H1 (cell line): ENCODE measurements at regions not wholly inside any gene's neighbourhood (a gene's known extent, or its start where the extent isn't known, plus 50 kb on each side); places are given as distances from the start of the nearest gene placed in this dataset.

Experiments
- CTCF ChIA-PET: fragments of 300-600 bp; sonication (Branson Sonifier 250); formaldehyde crosslinking; loops from one replicate; lab custom pipeline; 2021; ENCODE audit not compliant: partially characterized antibody; lab: Charles Lee
- POLR2A ChIA-PET: fragments of 300-600 bp; sonication (Branson Sonifier 250); formaldehyde crosslinking; loops from one replicate; lab custom pipeline; 2021; ENCODE audit warnings: inconsistent platforms; ENCODE audit not compliant: partially characterized antibody; lab: Charles Lee
- DNase-seq, 2 experiments: peaks; one replicate each; pipeline versions ENCODE4 v3.0.0 to v3.0.0-alpha.2; 2010 to 2022; ENCODE audit warnings: low spot score in 2 of 2, low read depth in 1 of 2, mixed read lengths in 1 of 2
- FAIRE-seq: peaks from 2 replicates; lab custom pipeline; 2011; peaks lifted over from hg19 to GRCh38; lab: Jason Lieb, UNC
- H2AFZ ChIP-seq: 2 replicates; pipeline ENCODE4 v1.8.1; 2012; ENCODE audit warnings: low read length, inconsistent platforms
- H2AK5ac ChIP-seq: 2 replicates; pipeline ENCODE4 v1.6.1; 2013; ENCODE audit warnings: low read depth, low read length
- H2BK120ac ChIP-seq: replicated peaks from 2 replicates; pipeline ENCODE3; 2013; ENCODE audit warnings: low read depth, low read length, inconsistent platforms
- H2BK12ac ChIP-seq: 2 replicates; pipeline ENCODE4 v1.6.1; 2013; ENCODE audit warnings: low read depth, low read length
- H2BK15ac ChIP-seq: 2 replicates; pipeline ENCODE4 v1.6.1; 2013; ENCODE audit warnings: low read length
- H2BK20ac ChIP-seq: 2 replicates; pipeline ENCODE4 v1.6.1; 2013; ENCODE audit warnings: low read length
- H2BK5ac ChIP-seq: 2 replicates; pipeline ENCODE4 v1.6.1; 2013; ENCODE audit warnings: low read depth, low read length
- H3K14ac ChIP-seq: 2 replicates; pipeline ENCODE4 v1.6.1; 2013; ENCODE audit warnings: inconsistent platforms; ENCODE audit not compliant: insufficient read length
- H3K18ac ChIP-seq: 2 replicates; pipeline ENCODE4 v1.6.1; 2013; ENCODE audit warnings: low read length; ENCODE audit errors: extremely low read depth
- H3K23ac ChIP-seq: 2 replicates; pipeline ENCODE4 v1.6.1; 2013; ENCODE audit warnings: inconsistent platforms; ENCODE audit not compliant: insufficient read length
- H3K23me2 ChIP-seq: 2 replicates; pipeline ENCODE4 v1.6.1; 2013; ENCODE audit warnings: low read depth, low read length
- H3K27ac ChIP-seq: 2 replicates; pipeline ENCODE4 v1.6.1; 2011; ENCODE audit warnings: low read depth, low read length, inconsistent platforms
- H3K27me3 ChIP-seq, 4 experiments: replicated peaks in 1 of 4; 1 replicate in 1 of 4; 2 replicates in 3 of 4; pipeline versions ENCODE4 v1.6.1 to v1.8.1; 2011 to 2013; ENCODE audit warnings: low read length in 3 of 4, mild to moderate bottlenecking in 3 of 4, inconsistent platforms in 2 of 4, mixed read lengths in 2 of 4, moderate library complexity in 1 of 4; ENCODE audit not compliant: control insufficient read depth in 3 of 4, insufficient read depth in 3 of 4; ENCODE audit errors: extremely low read depth in 1 of 4
- H3K36me3 ChIP-seq, 4 experiments: 2 replicates each; pipeline versions ENCODE4 v1.6.1 to v1.8.1; 2011 to 2013; ENCODE audit warnings: mild to moderate bottlenecking in 4 of 4, low read length in 3 of 4, moderate library complexity in 2 of 4, control low read depth in 1 of 4, inconsistent platforms in 1 of 4; ENCODE audit not compliant: insufficient read depth in 4 of 4, control insufficient read depth in 2 of 4
- H3K4ac ChIP-seq: replicated peaks from 2 replicates; pipeline ENCODE3; 2013; ENCODE audit warnings: low read length, low read depth, mixed read lengths, inconsistent platforms; ENCODE audit not compliant: insufficient read length
- H3K4me1 ChIP-seq, 4 experiments: replicated peaks in 1 of 4; 1 replicate in 1 of 4; 2 replicates in 3 of 4; pipeline versions ENCODE4 v1.6.1 to v1.8.1; 2011 to 2013; ENCODE audit warnings: low read length in 3 of 4, inconsistent platforms in 2 of 4, mixed read lengths in 1 of 4; ENCODE audit not compliant: insufficient read depth in 4 of 4, control insufficient read depth in 3 of 4
- H3K4me2 ChIP-seq, 2 experiments: 2 replicates each; pipeline versions ENCODE4 v1.6.1 to v1.8.1; 2011 to 2013; ENCODE audit warnings: low read depth in 2 of 2, low read length in 2 of 2, control low read depth in 1 of 2, inconsistent platforms in 1 of 2, mild to moderate bottlenecking in 1 of 2; ENCODE audit not compliant: insufficient read depth in 1 of 2
- H3K4me3 ChIP-seq, 4 experiments: fragments of 200-600, 300-600 bp in 1 of 4; sonication (generic), shearing (Covaris generic), sonication (Bioruptor Twin) in 1 of 4; 2 replicates each; pipeline versions ENCODE4 v1.5.1 to v1.8.1; 2011 to 2016; ENCODE audit warnings: low read length in 4 of 4, low read depth in 3 of 4, control low read depth in 2 of 4, inconsistent platforms in 2 of 4, mild to moderate bottlenecking in 2 of 4, mixed read lengths in 1 of 4, moderate library complexity in 1 of 4; ENCODE audit not compliant: insufficient read depth in 2 of 4; ENCODE audit errors: extremely low read depth in 1 of 4
- H3K56ac ChIP-seq: replicated peaks from 2 replicates; pipeline ENCODE3; 2013; ENCODE audit warnings: low read depth, mild to moderate bottlenecking, mixed read lengths, low read length, inconsistent platforms; ENCODE audit not compliant: insufficient read length
- H3K79me1 ChIP-seq: 2 replicates; pipeline ENCODE4 v1.6.1; 2013; ENCODE audit warnings: low read depth, low read length, control low read depth
- H3K79me2 ChIP-seq, 2 experiments: 2 replicates each; pipeline versions ENCODE4 v1.6.1 to v1.8.1; 2012 to 2013; ENCODE audit warnings: low read length in 2 of 2, mild to moderate bottlenecking in 2 of 2, inconsistent platforms in 1 of 2; ENCODE audit not compliant: insufficient read depth in 2 of 2, control insufficient read depth in 1 of 2
- H3K9ac ChIP-seq, 4 experiments: replicated peaks in 1 of 4; 1 replicate in 1 of 4; 2 replicates in 3 of 4; pipeline versions ENCODE4 v1.6.1 to v1.8.1; 2011 to 2013; ENCODE audit warnings: low read depth in 3 of 4, low read length in 3 of 4, control low read depth in 2 of 4, mild to moderate bottlenecking in 2 of 4, moderate library complexity in 2 of 4, inconsistent platforms in 1 of 4; ENCODE audit errors: extremely low read depth in 1 of 4
- H3K9me3 ChIP-seq, 2 experiments: 2 replicates each; pipeline versions ENCODE4 v1.6.1 to v1.8.1; 2012 to 2013; ENCODE audit warnings: mild to moderate bottlenecking in 2 of 2, moderate library complexity in 2 of 2, control low read depth in 1 of 2, inconsistent platforms in 1 of 2, low read depth in 1 of 2, low read length in 1 of 2, mixed read lengths in 1 of 2; ENCODE audit not compliant: insufficient read depth in 2 of 2
- H4K20me1 ChIP-seq, 2 experiments: replicated peaks in 1 of 2; 2 replicates each; pipeline versions ENCODE3 to v1.8.1; 2011 to 2013; ENCODE audit warnings: inconsistent platforms in 2 of 2, low read length in 2 of 2, mild to moderate bottlenecking in 1 of 2; ENCODE audit not compliant: insufficient read depth in 2 of 2, control insufficient read depth in 1 of 2
- H4K5ac ChIP-seq: 2 replicates; pipeline ENCODE4 v1.6.1; 2013; ENCODE audit warnings: low read length, low read depth, mixed read lengths, inconsistent platforms; ENCODE audit not compliant: insufficient read length
- H4K8ac ChIP-seq: 2 replicates; pipeline ENCODE4 v1.8.0; 2013; ENCODE audit warnings: mild to moderate bottlenecking, moderate library complexity, low read length, inconsistent platforms; ENCODE audit not compliant: insufficient read depth; ENCODE audit errors: extremely low read depth
- H4K91ac ChIP-seq: replicated peaks from 2 replicates; pipeline ENCODE3; 2013; ENCODE audit warnings: low read length, mixed read lengths, inconsistent platforms; ENCODE audit not compliant: insufficient read length
- BACH1 ChIP-seq: IDR thresholded peaks from 2 replicates; pipeline ENCODE4 v1.6.1; 2012; ENCODE audit warnings: low read length, improper control_type of control experiment
- CBX8 ChIP-seq: fragments of 300-800, 300-1000 bp; sonication (generic); IDR thresholded peaks from 2 replicates; pipeline ENCODE4 v1.7.1; 2016; ENCODE audit warnings: low read depth, low read length, borderline replicate concordance
- CHD1 ChIP-seq: IDR thresholded peaks from 2 replicates; pipeline ENCODE4 v1.6.1; 2012; ENCODE audit warnings: low read depth, low read length, improper control_type of control experiment
- FOSL1 ChIP-seq: IDR thresholded peaks from 2 replicates; pipeline ENCODE4 v1.6.1; 2011; ENCODE audit warnings: mild to moderate bottlenecking, low read depth, low read length, moderate library complexity; ENCODE audit not compliant: insufficient read depth
- JUND ChIP-seq: IDR thresholded peaks from 2 replicates; pipeline ENCODE4 v1.6.1; 2011; ENCODE audit warnings: mild to moderate bottlenecking, improper control_type of control experiment, low read length
- KDM1A ChIP-seq: fragments of 200-600, 300-600 bp; sonication (generic); IDR thresholded peaks from 2 replicates; pipeline ENCODE4 v1.7.1; 2016; ENCODE audit warnings: mild to moderate bottlenecking, low read length, borderline replicate concordance
- MAFK ChIP-seq: IDR thresholded peaks from 2 replicates; pipeline ENCODE4 v1.6.1; 2012; ENCODE audit warnings: low read depth, mild to moderate bottlenecking, improper control_type of control experiment, low read length
- POLR2AphosphoS5 ChIP-seq: IDR thresholded peaks from 2 replicates; pipeline ENCODE4 v1.6.1; 2011; ENCODE audit warnings: low read depth, low read length
- SIX5 ChIP-seq: IDR thresholded peaks from 2 replicates; pipeline ENCODE4 v1.6.1; 2011; ENCODE audit warnings: mild to moderate bottlenecking, low read depth, low read length
- WGBS, 2 experiments: shearing (Covaris generic) in 1 of 2; methylation state at CpG; one replicate each; pipeline versions ENCODE4 v1.1.6 to v1.1.7; 2013 to 2015; ENCODE audit warnings: low lambda C conversion rate in 2 of 2, mixed read lengths in 2 of 2, inconsistent platforms in 1 of 2, low coverage in 1 of 2, missing lambda C conversion rate in 1 of 2; ENCODE audit not compliant: insufficient replicate concordance in 2 of 2, insufficient coverage in 1 of 2, insufficient read length in 1 of 2; ENCODE audit errors: extremely low coverage in 1 of 2, missing lambda C conversion rate in 1 of 2; 5-methylcytosine and 5-hydroxymethylcytosine counted together

GRCh38 chr14:101480747-101481530, 80.4 kb upstream of the DIO3 start:
- TF ChIP-seq FOSL1 (no peak), MAFK (no peak), CHD1 (no peak), KDM1A (no peak), BACH1 (no peak), CBX8 (no peak), SIX5 (no peak), POLR2AphosphoS5 (no peak), JUND (no peak)
- Histone ChIP-seq H4K8ac (no peak overlapping the region), H4K5ac (no peak overlapping the region), H3K4me2 (no peak overlapping the region), H2BK5ac (no peak overlapping the region), H2BK120ac (no peak overlapping the region), H4K91ac (no peak overlapping the region), H3K9me3 (peaks cover 3 to 11% of the 10 kb centered on the region in 2 experiments; a peak in 1 of 4 replicates), H4K20me1 (no peaks in the 10 kb centered on the region), H2BK15ac (no peak overlapping the region), H3K27me3 (no peaks in the 10 kb centered on the region; a peak in 1 of 7 replicates), H3K56ac (no peak overlapping the region), H2AFZ (0 out of 2 replicates have a peak overlapping the region, but pooled peaks have one; percentile 5), H3K27ac (no peak overlapping the region), H3K23me2 (no peaks in the 10 kb centered on the region), H3K4ac (no peak overlapping the region), H3K9ac (no peak overlapping the region), H3K14ac (no peak overlapping the region), H2BK12ac (no peak overlapping the region), H3K36me3 (no peaks in the 10 kb centered on the region), H3K79me1 (no peaks in the 10 kb centered on the region), H2AK5ac (no peak overlapping the region), H3K79me2 (no peaks in the 10 kb centered on the region), H3K18ac (no peak overlapping the region), H2BK20ac (no peak overlapping the region), H3K23ac (no peak overlapping the region), H3K4me3 (no peak overlapping the region), H3K4me1 (peaks cover 3 to 16% (median 8%) of the 10 kb centered on the region in 4 experiments)
- no peak for FAIRE-seq
- no peak for DNase-seq
- POLR2A ChIA-PET: no interaction called here
- CTCF ChIA-PET: interaction anchor here (1.0 to 1.4 kb wide), 5 partner anchors 9 to 80 kb away, joined by 3 read pairs; partner anchors contain the start of gene DIO3
- WGBS, 2 experiments: 87% methylated on average over 16 of the region's 16 CpGs; no CpG with 5 or more reads in 1 of the 2 experiments
